ENCODE measurements at regions not wholly inside any gene's neighbourhood (a gene's known extent, or its start where the extent isn't known, plus 50 kb on each side); places are given as distances from the start of the nearest gene placed in this dataset.

DNA sequence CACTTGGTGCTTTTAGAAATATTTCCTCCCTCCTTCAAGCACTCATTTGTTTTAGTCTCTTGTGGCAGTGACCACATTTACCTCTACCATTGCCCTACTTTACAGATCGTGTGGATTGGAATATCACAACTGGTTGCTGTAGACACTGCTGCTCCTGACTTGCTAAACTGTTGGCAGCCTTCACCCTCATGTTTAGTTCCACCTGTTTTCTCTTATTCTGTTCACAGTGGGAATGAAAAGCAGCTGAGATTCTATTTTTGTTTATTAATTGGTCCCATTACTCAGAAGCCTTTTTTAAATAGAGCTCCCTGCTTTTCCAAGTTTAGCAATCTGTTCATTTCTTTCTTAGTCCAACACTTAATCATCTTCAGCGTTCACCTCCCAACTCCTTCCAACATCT is 308.9 kb downstream of the RWDD3 start:
- TF ChIP-seq CTCF (IDR thresholded peaks at IDR 0.05; ENCODE audit: insufficient read depth, low read depth, low read length): no peak
- no peak overlapping the region for H3K4me3 ChIP-seq (ENCODE audit: low read depth, low read length)
- no peak for DNase-seq (ENCODE audit: low read depth)

DNA sequence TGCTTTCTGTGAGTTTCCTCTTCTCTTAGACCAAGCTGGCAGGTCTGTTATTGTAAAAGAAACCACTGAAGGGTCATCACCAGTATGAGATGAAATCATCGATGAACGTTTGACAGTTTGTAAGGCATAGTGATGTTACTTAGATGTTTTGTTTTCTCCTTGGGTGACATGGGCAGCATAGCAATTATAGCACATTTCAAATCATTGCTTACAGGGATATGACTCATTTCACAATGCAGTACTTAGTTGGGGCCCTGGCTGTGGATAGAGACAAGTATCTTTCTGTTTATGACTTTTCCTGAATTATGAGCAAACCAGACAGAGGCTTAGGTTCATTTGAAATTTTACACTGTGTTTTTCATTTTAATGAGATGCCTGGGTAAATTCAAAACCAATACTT is 313.0 kb downstream of the RWDD3 start:
- no peak for DNase-seq (ENCODE audit: low read depth)
- H3K4me3 ChIP-seq (ENCODE audit: low read depth, low read length): no peak overlapping the region
- TF ChIP-seq CTCF (IDR thresholded peaks at IDR 0.05; ENCODE audit: insufficient read depth, low read depth, low read length): no peak

DNA sequence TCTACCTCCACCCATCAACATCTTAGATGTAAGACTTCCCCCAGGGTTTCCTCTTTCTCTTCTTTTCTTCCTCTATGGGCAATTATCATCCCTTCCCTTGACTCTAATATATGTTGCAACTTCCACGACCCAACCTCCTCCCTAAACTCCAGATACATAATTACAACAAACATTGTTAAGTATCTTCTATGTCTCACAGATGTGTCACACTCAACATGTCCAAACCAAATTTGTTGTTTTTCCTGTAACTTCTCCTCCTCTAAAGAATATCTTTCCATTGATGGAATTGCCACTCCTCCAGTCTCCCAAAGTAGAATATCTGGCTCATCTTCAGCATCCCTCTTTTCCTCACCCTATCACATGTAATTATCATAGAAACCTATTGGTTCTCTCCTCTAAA is 314.2 kb downstream of the RWDD3 start:
- TF ChIP-seq CTCF (IDR thresholded peaks at IDR 0.05; ENCODE audit: insufficient read depth, low read depth, low read length): no peak
- no peak overlapping the region for H3K4me3 ChIP-seq (ENCODE audit: low read depth, low read length)
- no peak for DNase-seq (ENCODE audit: low read depth)

- no peak for TF ChIP-seq CTCF (IDR thresholded peaks at IDR 0.05; ENCODE audit: insufficient read depth, low read depth, low read length)
- no peak overlapping the region for H3K4me3 ChIP-seq (ENCODE audit: low read depth, low read length)
- no peak for DNase-seq (ENCODE audit: low read depth)
These were observed 317.2 kb downstream of the RWDD3 start for GRCh38 chr1:95551201-95551600.

DNA sequence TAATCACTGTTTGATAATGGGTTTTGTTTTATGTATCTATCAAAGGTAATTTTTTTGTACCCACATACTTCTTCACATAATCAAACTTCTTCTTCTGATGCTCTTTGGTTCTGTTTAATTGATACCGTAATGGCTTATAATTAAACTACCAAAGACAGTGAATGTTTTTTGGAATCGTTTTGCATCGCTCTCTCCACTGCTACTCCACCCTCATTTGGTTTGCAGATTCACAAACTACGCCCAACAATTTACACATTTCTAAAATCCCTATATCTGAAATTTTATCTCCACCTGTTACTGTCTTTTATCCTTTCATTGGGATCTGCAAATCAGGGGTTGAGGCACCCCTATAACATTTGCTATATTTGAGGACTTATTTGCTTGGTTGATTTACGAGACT is 319.6 kb downstream of the RWDD3 start:
- H3K4me3 ChIP-seq (ENCODE audit: low read depth, low read length): no peak overlapping the region
- TF ChIP-seq CTCF (IDR thresholded peaks at IDR 0.05; ENCODE audit: insufficient read depth, low read depth, low read length): no peak
- no peak for DNase-seq (ENCODE audit: low read depth)

GRCh38 chr1:95554408-95554807 is 320.4 kb downstream of the RWDD3 start:
- H3K4me3 ChIP-seq (ENCODE audit: low read depth, low read length): no peak overlapping the region
- no peak for TF ChIP-seq CTCF (IDR thresholded peaks at IDR 0.05; ENCODE audit: insufficient read depth, low read depth, low read length)
- no peak for DNase-seq (ENCODE audit: low read depth)

- no peak for TF ChIP-seq CTCF (IDR thresholded peaks at IDR 0.05; ENCODE audit: insufficient read depth, low read depth, low read length)
- H3K4me3 ChIP-seq (ENCODE audit: low read depth, low read length): no peak overlapping the region
- DNase-seq (ENCODE audit: low read depth): no peak
These were observed 324.8 kb downstream of the RWDD3 start for GRCh38 chr1:95558791-95559190.
